HS-27A (cell line): ENCODE measurements at regions not wholly inside any gene's neighbourhood (a gene's known extent, or its start where the extent isn't known, plus 50 kb on each side); places are given as distances from the start of the nearest gene placed in this dataset.

Experiments
- DNase-seq: peaks from one replicate; pipeline ENCODE4 v3.0.0-alpha.2; 2012; ENCODE audit warnings: low read depth, missing footprints

- DNase-seq, result no peak
These were observed 54.4 kb downstream of the ZNF503 start for GRCh38 chr10:75347186-75347585.

GRCh38 chr10:75345738-75346137, 55.8 kb downstream of the ZNF503 start:
- DNase-seq, result no peak

GRCh38 chr10:75344170-75344569, 57.4 kb downstream of the ZNF503 start:
- no peak for DNase-seq

- no peak for DNase-seq
These were observed 59.2 kb downstream of the ZNF503 start for GRCh38 chr10:75342397-75342796.

- DNase-seq, result no peak
These were observed 65.6 kb downstream of the ZNF503 start for GRCh38 chr10:75335983-75336382.

- DNase-seq, result no peak
These were observed 66.4 kb downstream of the ZNF503 start for GRCh38 chr10:75335191-75335590.

GRCh38 chr10:75334720-75335119, 66.8 kb downstream of the ZNF503 start:
- DNase-seq, result no peak

GRCh38 chr10:75332081-75332480, 69.5 kb downstream of the ZNF503 start:
- DNase-seq, result no peak

GRCh38 chr10:75331081-75331480, 70.5 kb downstream of the ZNF503 start:
- no peak for DNase-seq

GRCh38 chr10:75329190-75329745, 72.3 kb downstream of the ZNF503 start:
- DNase-seq, result no peak

- no peak for DNase-seq
These were observed 75.3 kb downstream of the ZNF503 start for GRCh38 chr10:75326306-75326705.

- DNase-seq, result no peak
These were observed 82.3 kb downstream of the ZNF503 start for GRCh38 chr10:75319274-75319673.

- DNase-seq, result no peak
These were observed 78.8 kb upstream of the COMTD1 start for GRCh38 chr10:75314570-75314969.

GRCh38 chr10:75312440-75312839, 76.7 kb upstream of the COMTD1 start:
- no peak for DNase-seq

- DNase-seq, result no peak
These were observed 69.9 kb upstream of the COMTD1 start for GRCh38 chr10:75305675-75306074.

GRCh38 chr10:75304741-75305390, 69.1 kb upstream of the COMTD1 start:
- no peak for DNase-seq

GRCh38 chr10:75304313-75304712, 68.6 kb upstream of the COMTD1 start:
- no peak for DNase-seq

GRCh38 chr10:75303045-75303777, 67.5 kb upstream of the COMTD1 start:
- DNase-seq, result no peak

- DNase-seq, result no peak
These were observed 66.3 kb upstream of the COMTD1 start for GRCh38 chr10:75302029-75302428.

GRCh38 chr10:75297021-75297599, 61.4 kb upstream of the COMTD1 start:
- no peak for DNase-seq

GRCh38 chr10:75295868-75296441, 60.2 kb upstream of the COMTD1 start:
- DNase-seq, result no peak

- peak; percentile 14 for DNase-seq
These were observed 59.3 kb upstream of the COMTD1 start for GRCh38 chr10:75294866-75295701.
